ENCODE measurements at regions not wholly inside any gene's neighbourhood (a gene's known extent, or its start where the extent isn't known, plus 50 kb on each side); places are given as distances from the start of the nearest gene placed in this dataset.

- no peak for DNase-seq
Observed at GRCh38 chr3:161818106-161818505, 321.5 kb downstream of the OTOL1 start.

- no peak for DNase-seq
Observed at GRCh38 chr3:161821591-161821990, 325.0 kb downstream of the OTOL1 start.

GRCh38 chr3:161822291-161822690 lies 325.7 kb downstream of the OTOL1 start:
- DNase-seq, result no peak

GRCh38 chr3:161823910-161824309 lies 327.3 kb downstream of the OTOL1 start:
- DNase-seq, result no peak

- DNase-seq, result no peak
Observed at GRCh38 chr3:161838021-161838420, 341.4 kb downstream of the OTOL1 start.

GRCh38 chr3:161848376-161848775 lies 351.8 kb downstream of the OTOL1 start:
- DNase-seq, result no peak

GRCh38 chr3:161851941-161852566 lies 355.4 kb downstream of the OTOL1 start:
- peak in 1 of 2 donors; percentile 9 for DNase-seq

- DNase-seq, result no peak
Observed at GRCh38 chr3:161852744-161853143, 356.1 kb downstream of the OTOL1 start.

- peak in 1 of 2 donors; percentile 16 for DNase-seq
Observed at GRCh38 chr3:161854232-161854771, 357.7 kb downstream of the OTOL1 start.

GRCh38 chr3:161859057-161859456 lies 362.4 kb downstream of the OTOL1 start:
- no peak for DNase-seq

- no peak for DNase-seq
Observed at GRCh38 chr3:161859865-161860450, 363.4 kb downstream of the OTOL1 start.

GRCh38 chr3:161863775-161864174 lies 367.2 kb downstream of the OTOL1 start:
- no peak for DNase-seq

GRCh38 chr3:161866176-161866575 lies 369.6 kb downstream of the OTOL1 start:
- no peak for DNase-seq

- no peak for DNase-seq
Observed at GRCh38 chr3:161875483-161875882, 378.9 kb downstream of the OTOL1 start.

- no peak for DNase-seq
Observed at GRCh38 chr3:161879470-161879869, 382.9 kb downstream of the OTOL1 start.

GRCh38 chr3:161884830-161885229 lies 388.2 kb downstream of the OTOL1 start:
- no peak for DNase-seq

- DNase-seq, result no peak
Observed at GRCh38 chr3:161890147-161890625, 393.6 kb downstream of the OTOL1 start.

GRCh38 chr3:161893972-161894371 lies 397.4 kb downstream of the OTOL1 start:
- no peak for DNase-seq

- DNase-seq, result no peak
Observed at GRCh38 chr3:161894657-161895056, 398.0 kb downstream of the OTOL1 start.

- no peak for DNase-seq
Observed at GRCh38 chr3:161905520-161906132, 409.0 kb downstream of the OTOL1 start.

- DNase-seq, result no peak
Observed at GRCh38 chr3:161913786-161914389, 417.3 kb downstream of the OTOL1 start.

GRCh38 chr3:161914703-161915417 lies 418.3 kb downstream of the OTOL1 start:
- no peak for DNase-seq

GRCh38 chr3:161915418-161915750 lies 418.8 kb downstream of the OTOL1 start:
- no peak for DNase-seq
